GM21528 (cell line): ENCODE measurements at regions not wholly inside any gene's neighbourhood (a gene's known extent, or its start where the extent isn't known, plus 50 kb on each side); places are given as distances from the start of the nearest gene placed in this dataset.
"Not testable (repeated sequence)": the region's sequence is repeated elsewhere in the genome, so short reads cannot be mapped to it uniquely, and the experiment has no call there.

Experiments used
- ATAC-seq: cut with Tn5 transposase; IDR thresholded peaks from one replicate; pipeline ENCODE4 v1.9.1; 2021; ENCODE audit warnings: mild to moderate bottlenecking, moderate library complexity; ENCODE audit not compliant: unreplicated experiment, low FRiP score

- no peak for ATAC-seq
Observed at GRCh38 chr5:92050970-92051369, 667.9 kb upstream of the ARRDC3 start.

DNA sequence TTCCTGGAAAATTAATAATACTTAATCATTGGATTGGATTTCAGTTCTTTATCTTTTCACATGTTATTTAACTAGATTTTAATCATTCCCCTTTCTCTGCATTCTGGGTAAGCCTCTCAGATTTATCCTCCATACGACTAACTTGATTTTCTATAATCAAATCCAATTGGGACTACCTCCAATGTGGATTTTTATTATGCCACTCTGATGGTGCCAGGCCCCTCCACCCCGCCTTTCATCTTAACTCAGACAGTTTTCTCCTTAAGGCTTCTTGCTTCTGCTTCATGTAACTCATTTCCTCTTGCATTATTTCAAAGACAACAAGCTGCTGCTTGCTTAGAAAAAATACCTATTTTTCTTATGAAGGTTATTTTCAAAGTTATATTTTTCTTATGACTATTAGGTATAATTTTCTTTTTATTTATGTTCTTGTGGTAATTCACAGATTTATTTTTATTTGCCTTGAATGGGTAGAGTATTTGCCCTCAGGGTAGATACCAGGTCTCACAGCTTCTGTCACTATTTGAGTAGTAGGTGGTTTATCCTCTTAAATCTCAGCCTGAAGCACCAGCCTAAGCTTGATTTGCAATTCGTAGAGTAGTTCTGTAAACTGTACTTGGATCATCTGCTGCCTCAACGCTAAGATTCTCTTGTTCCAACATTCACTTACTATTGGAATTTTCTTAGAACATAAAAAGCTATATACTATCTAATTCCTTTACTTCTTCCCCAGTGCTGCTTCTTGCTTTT, 659.0 kb upstream of the ARRDC3 start:
- ATAC-seq = no peak

GRCh38 chr5:92041206-92041605, 658.1 kb upstream of the ARRDC3 start:
- no peak for ATAC-seq

DNA sequence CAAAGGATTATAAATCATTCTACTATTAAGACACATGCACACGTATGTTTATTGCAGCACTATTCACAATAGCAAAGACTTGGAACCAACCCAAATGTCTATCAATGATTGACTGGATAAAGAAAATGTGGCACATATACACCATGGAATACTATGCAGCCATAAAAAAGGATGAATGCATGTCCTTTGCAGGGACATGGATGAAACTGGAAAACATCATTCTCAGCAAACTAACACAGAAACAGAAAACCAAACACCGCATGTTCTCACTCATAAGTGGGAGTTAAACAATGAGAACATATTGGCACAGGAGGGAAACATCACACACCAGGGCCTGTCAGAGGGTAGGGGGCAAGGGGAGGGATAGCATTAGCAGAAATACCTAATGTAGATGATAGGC, 646.7 kb upstream of the ARRDC3 start:
- not testable (repeated sequence) for ATAC-seq

DNA sequence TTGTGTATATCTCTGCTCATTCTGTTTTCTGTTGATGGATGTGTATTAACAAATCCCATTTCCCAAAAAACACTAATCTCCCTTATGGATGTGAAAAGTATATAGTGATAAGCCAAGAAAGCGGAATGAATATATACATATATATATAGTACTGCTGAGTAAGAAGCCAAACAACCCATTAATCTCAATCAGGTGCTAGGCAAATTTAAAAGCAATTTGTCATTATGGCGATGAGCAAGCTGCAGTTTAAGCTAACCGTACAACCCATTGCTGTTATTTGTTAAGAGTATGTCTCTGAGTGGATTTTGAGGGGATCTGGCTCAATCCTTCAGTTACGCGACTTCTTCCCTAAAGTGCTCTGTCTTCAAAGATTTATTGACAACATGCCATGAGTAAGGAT, 640.4 kb upstream of the ARRDC3 start:
- ATAC-seq = no peak

GRCh38 chr5:92023141-92023471, 640.0 kb upstream of the ARRDC3 start:
- no peak for ATAC-seq

GRCh38 chr5:92022415-92023140, 639.5 kb upstream of the ARRDC3 start:
- no peak for ATAC-seq

GRCh38 chr5:92019376-92019990, 636.4 kb upstream of the ARRDC3 start:
- ATAC-seq = no peak

DNA sequence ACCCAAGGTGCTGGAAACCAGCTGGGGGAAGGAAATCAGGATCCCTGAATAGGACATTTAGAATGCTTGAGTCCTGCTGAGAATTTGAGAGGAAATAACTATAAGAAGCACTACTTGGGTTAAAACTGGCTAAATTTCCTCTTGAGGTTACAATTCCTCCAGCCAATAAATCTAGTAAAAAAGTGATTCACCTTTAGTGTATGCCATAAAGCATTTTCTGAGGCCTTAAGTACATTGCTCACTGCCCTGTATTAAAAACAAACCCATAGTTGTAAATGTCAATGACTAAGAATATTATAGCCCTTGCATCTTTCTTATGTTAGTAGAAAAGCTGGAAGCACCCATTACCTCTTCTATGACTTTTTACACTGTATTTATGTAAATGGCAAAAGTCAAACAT, 634.7 kb upstream of the ARRDC3 start:
- no peak for ATAC-seq

DNA sequence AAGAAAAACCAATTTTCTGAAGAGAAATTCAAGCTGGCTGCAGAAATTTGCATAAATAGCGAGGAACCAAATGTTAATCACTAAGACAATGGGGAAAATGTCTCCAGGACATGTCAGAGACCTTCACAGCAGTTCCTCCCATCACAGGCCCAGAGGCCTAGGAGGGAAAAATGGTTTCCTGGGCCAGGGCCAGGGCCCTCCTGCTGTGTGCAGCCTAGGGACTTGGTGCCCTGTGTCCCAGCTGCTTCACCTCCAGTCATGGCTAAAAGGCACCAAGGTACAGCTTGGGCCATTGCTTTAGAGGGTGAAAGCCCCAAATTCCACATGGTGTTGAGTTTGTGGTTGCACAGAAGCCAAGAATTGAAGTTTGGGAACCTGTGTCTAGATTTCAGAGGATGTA, 628.7 kb upstream of the ARRDC3 start:
- not testable (repeated sequence) for ATAC-seq

GRCh38 chr5:92003806-92004205, 620.7 kb upstream of the ARRDC3 start:
- no peak for ATAC-seq

GRCh38 chr5:92002721-92003274, 619.7 kb upstream of the ARRDC3 start:
- ATAC-seq = no peak

DNA sequence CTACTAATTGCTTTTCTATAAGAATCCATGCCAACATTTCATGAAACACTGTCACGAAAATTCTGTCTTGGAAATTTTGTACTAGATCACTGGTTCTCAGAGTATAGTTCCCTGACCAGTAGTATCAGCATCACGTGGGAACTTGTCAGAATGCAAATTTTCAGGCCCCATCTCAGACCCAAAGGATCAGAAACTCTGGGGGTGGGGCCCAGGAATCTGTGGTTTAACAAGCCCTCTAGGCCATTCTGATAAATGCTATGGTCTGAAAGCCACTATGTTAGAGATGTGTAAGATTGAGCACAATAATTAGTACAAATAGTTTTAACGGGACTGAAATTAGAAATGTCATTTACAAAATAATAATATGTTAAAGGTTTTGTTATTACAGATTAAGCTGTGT, 615.7 kb upstream of the ARRDC3 start:
- no peak for ATAC-seq

DNA sequence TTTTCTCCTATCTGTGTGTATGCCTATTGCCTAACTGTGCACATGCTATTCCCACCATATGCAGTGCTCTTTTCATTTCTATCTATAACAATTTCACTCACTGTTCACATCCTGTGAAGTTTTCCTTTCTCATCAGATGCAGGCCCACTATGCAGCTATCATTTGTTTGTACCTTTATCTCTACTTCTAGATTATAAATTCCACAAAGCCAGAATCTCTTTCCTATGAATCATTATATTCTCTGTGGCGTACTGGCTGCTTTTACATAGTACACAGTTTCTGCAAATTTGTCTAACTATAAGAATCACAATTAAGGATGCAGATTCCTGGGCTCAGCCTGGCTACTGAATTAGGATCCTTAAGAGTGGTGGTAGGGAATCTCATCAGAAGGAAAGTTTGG, 600.8 kb upstream of the ARRDC3 start:
- ATAC-seq = no peak

GRCh38 chr5:91978221-91978882, 595.2 kb upstream of the ARRDC3 start:
- ATAC-seq = no peak

GRCh38 chr5:91977579-91977978, 594.5 kb upstream of the ARRDC3 start:
- no peak for ATAC-seq

DNA sequence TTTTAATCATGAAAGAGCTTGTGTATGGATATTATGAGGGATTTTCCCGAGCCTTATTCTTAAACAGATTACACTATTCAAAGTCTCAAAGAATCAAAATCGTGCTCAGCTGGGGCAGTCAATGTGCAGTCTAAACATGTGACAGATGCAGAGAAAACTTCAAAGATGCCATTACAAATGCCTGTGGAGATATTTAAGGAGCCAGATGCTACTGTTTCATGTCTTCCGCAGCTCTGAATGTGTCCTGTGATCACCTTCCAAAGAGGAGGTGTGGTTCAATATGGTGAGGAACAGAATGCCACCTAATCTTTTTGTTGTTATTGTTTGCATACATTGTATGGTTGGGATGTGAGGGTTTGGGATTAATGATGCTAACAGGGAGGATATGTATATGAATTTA, 593.3 kb upstream of the ARRDC3 start:
- ATAC-seq = no peak

GRCh38 chr5:91963166-91963565, 580.0 kb upstream of the ARRDC3 start:
- no peak for ATAC-seq

DNA sequence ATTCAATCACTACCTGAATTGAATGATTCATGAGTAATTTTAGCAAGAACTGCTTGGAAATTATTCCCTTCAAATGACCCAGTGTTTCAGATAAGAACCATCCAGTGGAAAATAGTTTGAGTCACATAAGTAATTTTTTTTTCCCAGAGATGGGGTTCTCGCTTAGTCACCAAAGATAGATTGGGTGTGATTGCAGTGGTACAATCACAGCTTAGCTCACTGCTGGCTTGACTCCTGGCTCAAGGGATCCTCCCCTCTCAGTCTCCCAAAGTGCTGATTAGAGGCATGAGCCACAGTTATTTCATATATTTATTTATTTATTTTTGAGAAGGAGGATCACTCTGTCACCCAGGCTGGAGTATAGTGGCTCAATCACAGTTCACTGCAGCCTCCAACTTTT, 574.5 kb upstream of the ARRDC3 start:
- no peak for ATAC-seq

DNA sequence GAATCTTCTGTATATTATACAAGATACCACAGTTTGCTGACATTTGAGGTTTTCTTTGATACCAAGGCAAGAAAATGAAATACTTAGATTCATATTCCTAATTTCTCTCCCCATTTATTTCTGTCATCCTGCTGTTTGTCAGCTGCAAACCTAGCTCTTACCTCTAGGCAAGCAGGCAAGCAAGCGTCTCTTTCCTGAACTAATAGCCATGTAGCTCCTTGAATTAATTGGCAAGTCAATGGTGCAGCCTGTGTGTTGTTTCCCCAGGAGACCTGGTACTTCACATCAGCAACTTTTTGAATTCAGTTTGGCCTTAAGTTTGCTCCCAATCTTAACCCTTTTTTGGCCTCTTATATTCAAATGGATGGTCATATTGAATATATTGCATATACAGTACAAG, 573.6 kb upstream of the ARRDC3 start:
- no peak for ATAC-seq

GRCh38 chr5:91955610-91956009, 572.5 kb upstream of the ARRDC3 start:
- no peak for ATAC-seq
